Smooth muscle cell (in vitro differentiated cells): ENCODE measurements at regions not wholly inside any gene's neighbourhood (a gene's known extent, or its start where the extent isn't known, plus 50 kb on each side); places are given as distances from the start of the nearest gene placed in this dataset.

ENCODE experiments used
- DNase-seq: peaks from one replicate; lab custom pipeline; 2025; ENCODE audit not compliant: unreplicated experiment; lab: John Stamatoyannopoulos, UW
- H2AFZ ChIP-seq: fragments of 200-600 bp; sonication (generic); 2 replicates; pipeline ENCODE4 v1.6.0; 2016; ENCODE audit warnings: antibody characterized with exemption, low read depth, mild to moderate bottlenecking
- H3F3A ChIP-seq: fragments of 200-600 bp; sonication (generic); 2 replicates; pipeline ENCODE4 v1.6.0; 2017; ENCODE audit warnings: antibody characterized with exemption, low read depth
- H3K27ac ChIP-seq: fragments of 200-600 bp; sonication (generic); 2 replicates; pipeline ENCODE4 v1.5.1; 2016; ENCODE audit warnings: low read depth, mild to moderate bottlenecking
- H3K27me3 ChIP-seq: fragments of 200-600 bp; sonication (generic); 2 replicates; pipeline ENCODE4 v1.6.1; 2016; ENCODE audit warnings: low read depth, mild to moderate bottlenecking
- H3K36me3 ChIP-seq: fragments of 200-600 bp; sonication (generic); 2 replicates; pipeline ENCODE4 v1.5.1; 2016; ENCODE audit warnings: low read depth
- H3K4me1 ChIP-seq: fragments of 200-600 bp; sonication (generic); 2 replicates; pipeline ENCODE4 v1.5.1; 2016; ENCODE audit warnings: low read depth
- H3K4me2 ChIP-seq: fragments of 200-600 bp; sonication (generic); 2 replicates; pipeline ENCODE4 v1.6.0; 2016; ENCODE audit warnings: mild to moderate bottlenecking
- H3K4me3 ChIP-seq: fragments of 200-600 bp; sonication (generic); 2 replicates; pipeline ENCODE4 v1.5.1; 2016; ENCODE audit warnings: mild to moderate bottlenecking
- H3K79me2 ChIP-seq: fragments of 200-600 bp; sonication (generic); 2 replicates; pipeline ENCODE4 v1.6.0; 2016; ENCODE audit warnings: low read depth, mild to moderate bottlenecking
- H3K9ac ChIP-seq: fragments of 200-600 bp; sonication (generic); 2 replicates; pipeline ENCODE4 v1.6.0; 2016; ENCODE audit warnings: low read depth
- H3K9me3 ChIP-seq: fragments of 200-600 bp; sonication (generic); replicated peaks from 2 replicates; pipeline ENCODE4 v1.5.1; 2016; ENCODE audit warnings: low read depth
- H4K20me1 ChIP-seq: fragments of 200-600 bp; sonication (generic); 2 replicates; pipeline ENCODE4 v1.6.0; 2016; ENCODE audit warnings: low read depth
- WGBS: methylation state at CpG from one replicate; pipeline ENCODE4 v1.1.7; 2016; ENCODE audit warnings: low lambda C conversion rate; 5-methylcytosine and 5-hydroxymethylcytosine counted together
- TF ChIP-seq, protein P1 (sequence below): fragments of 200-600 bp; sonication (generic); IDR thresholded peaks from 2 replicates; pipeline ENCODE4 v1.5.1; 2017; ENCODE audit warnings: borderline replicate concordance, mild to moderate bottlenecking, antibody characterized with exemption; ENCODE audit not compliant: insufficient read depth, poor library complexity, severe bottlenecking

DNA sequence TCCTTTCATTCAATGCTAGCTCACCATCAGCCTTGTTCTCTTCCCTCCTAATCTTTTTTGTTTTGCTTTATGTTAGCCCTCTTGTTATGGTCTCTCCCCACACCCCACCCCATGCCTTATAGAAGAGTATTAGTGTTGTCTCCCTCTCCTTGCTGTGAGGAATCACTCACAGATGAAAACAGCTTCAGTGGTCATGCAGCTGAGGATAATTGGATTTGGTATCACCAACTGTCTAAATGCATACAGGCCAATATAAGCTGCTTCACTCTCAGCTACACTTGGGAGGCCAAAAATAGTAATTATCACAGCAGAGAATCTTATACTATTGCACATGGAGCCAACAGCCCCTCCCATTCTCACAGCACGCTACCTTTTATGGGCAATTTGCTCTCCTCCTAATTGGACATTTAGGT, 494.6 kb upstream of the FAM241A start:
- TF ChIP-seq, protein P1, sequence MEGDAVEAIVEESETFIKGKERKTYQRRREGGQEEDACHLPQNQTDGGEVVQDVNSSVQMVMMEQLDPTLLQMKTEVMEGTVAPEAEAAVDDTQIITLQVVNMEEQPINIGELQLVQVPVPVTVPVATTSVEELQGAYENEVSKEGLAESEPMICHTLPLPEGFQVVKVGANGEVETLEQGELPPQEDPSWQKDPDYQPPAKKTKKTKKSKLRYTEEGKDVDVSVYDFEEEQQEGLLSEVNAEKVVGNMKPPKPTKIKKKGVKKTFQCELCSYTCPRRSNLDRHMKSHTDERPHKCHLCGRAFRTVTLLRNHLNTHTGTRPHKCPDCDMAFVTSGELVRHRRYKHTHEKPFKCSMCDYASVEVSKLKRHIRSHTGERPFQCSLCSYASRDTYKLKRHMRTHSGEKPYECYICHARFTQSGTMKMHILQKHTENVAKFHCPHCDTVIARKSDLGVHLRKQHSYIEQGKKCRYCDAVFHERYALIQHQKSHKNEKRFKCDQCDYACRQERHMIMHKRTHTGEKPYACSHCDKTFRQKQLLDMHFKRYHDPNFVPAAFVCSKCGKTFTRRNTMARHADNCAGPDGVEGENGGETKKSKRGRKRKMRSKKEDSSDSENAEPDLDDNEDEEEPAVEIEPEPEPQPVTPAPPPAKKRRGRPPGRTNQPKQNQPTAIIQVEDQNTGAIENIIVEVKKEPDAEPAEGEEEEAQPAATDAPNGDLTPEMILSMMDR, result no peak
- 88% methylated on average over 1 of the region's 1 CpG for WGBS
- Histone ChIP-seq H3K9me3 (no peaks in the 10 kb centered on the region), H3K27ac (no peak overlapping the region), H3F3A (no peaks in the 10 kb centered on the region), H4K20me1 (no peaks in the 10 kb centered on the region), H3K4me2 (no peak overlapping the region), H3K36me3 (no peaks in the 10 kb centered on the region), H3K9ac (no peak overlapping the region), H2AFZ (no peak overlapping the region), H3K27me3 (no peaks in the 10 kb centered on the region), H3K4me3 (no peak overlapping the region), H3K4me1 (peaks cover 11% of the 10 kb centered on the region), H3K79me2 (no peaks in the 10 kb centered on the region)
- DNase-seq, result no peak

DNA sequence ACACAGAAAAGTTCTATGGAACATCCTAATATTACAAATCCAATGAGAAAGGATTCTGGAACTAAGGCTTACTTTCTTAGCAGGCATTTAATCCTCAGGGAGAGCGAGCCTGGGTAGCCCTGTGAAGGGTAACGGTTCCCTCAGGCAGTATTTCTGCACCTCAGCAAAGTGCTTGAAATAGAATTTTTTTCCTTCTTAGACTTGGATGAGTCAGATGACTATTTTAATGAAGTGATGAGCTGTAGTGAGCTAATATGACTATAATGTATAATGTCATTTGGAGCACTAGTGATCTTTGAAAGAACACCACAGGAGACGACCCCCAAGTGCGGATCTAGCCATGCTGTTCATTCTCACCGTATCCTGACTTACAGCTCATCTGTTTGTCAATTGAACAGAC, 493.0 kb upstream of the FAM241A start:
- Histone ChIP-seq H2AFZ (no peak overlapping the region), H3F3A (no peaks in the 10 kb centered on the region), H3K27me3 (no peaks in the 10 kb centered on the region), H3K36me3 (no peaks in the 10 kb centered on the region), H3K9ac (no peak overlapping the region), H3K4me2 (no peak overlapping the region), H3K27ac (no peak overlapping the region), H3K4me1 (peaks cover 11% of the 10 kb centered on the region), H3K4me3 (no peak overlapping the region), H3K9me3 (no peaks in the 10 kb centered on the region), H3K79me2 (no peaks in the 10 kb centered on the region), H4K20me1 (no peaks in the 10 kb centered on the region)
- 52% methylated on average over 5 of the region's 5 CpGs for WGBS
- DNase-seq, result no peak
- TF ChIP-seq, protein P1, result no peak

DNA sequence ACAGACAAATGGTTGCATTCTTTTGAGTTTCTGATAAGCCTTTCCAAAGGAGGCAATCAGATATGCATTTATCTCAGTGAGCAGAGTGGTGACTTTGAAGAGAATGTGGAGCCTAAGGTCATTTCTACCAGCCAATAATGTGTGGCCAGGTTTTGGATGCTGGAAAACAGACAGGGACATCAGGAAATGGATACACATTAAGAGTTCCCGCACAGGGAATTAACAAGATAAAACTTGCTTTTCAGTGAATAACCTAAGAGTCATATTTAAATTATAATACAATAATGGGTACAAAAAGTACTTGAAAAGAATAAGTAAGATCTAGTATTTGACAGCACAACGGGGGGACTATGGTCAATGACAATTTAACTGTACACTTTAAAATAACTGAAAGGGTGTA, 492.3 kb upstream of the FAM241A start:
- DNase-seq, result no peak
- Histone ChIP-seq H3K4me3 (no peak overlapping the region), H4K20me1 (no peaks in the 10 kb centered on the region), H3K27me3 (no peaks in the 10 kb centered on the region), H3K79me2 (no peaks in the 10 kb centered on the region), H3F3A (no peaks in the 10 kb centered on the region), H3K9ac (no peak overlapping the region), H3K4me1 (peaks cover 11% of the 10 kb centered on the region), H3K9me3 (no peaks in the 10 kb centered on the region), H3K4me2 (no peak overlapping the region), H3K27ac (no peak overlapping the region), H3K36me3 (no peaks in the 10 kb centered on the region), H2AFZ (no peak overlapping the region)
- WGBS, result 88% methylated on average over 2 of the region's 2 CpGs
- TF ChIP-seq, protein P1, result no peak

DNA sequence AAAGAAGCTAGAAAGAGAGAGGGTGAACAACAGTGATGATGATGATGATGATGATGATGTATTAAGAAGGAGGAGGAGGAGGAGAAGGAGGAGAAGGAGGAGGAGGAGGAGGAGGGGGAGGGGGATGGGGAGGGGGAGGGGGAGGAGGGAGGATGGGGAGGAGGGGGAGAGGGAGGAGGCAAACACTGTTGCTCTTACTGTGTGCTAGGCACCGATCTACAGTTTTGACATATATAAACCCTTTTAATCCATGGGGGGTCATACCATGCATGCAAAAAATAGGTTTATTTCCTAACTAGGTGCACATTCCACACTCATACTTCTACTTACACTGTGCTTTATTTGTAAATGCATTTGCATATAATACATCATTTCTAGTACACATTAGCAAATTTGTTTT, 482.8 kb upstream of the FAM241A start:
- Histone ChIP-seq H4K20me1 (no peaks in the 10 kb centered on the region), H3K27ac (no peak overlapping the region), H3K4me3 (no peak overlapping the region), H3K4me2 (no peak overlapping the region), H3K79me2 (no peaks in the 10 kb centered on the region), H3K9me3 (no peaks in the 10 kb centered on the region), H2AFZ (no peak overlapping the region), H3K4me1 (no peaks in the 10 kb centered on the region), H3K9ac (no peak overlapping the region), H3K27me3 (no peaks in the 10 kb centered on the region), H3F3A (no peaks in the 10 kb centered on the region), H3K36me3 (no peaks in the 10 kb centered on the region)
- no peak for DNase-seq
- TF ChIP-seq, protein P1, result no peak
- 100% methylated on average over 1 of the region's 1 CpG for WGBS
